Uterus (tissue), 2 donors: ENCODE measurements at regions not wholly inside any gene's neighbourhood (a gene's known extent, or its start where the extent isn't known, plus 50 kb on each side); places are given as distances from the start of the nearest gene placed in this dataset.

ENCODE experiments used
- POLR2A ChIP-seq, 2 donors: fragments of 450-650 bp; IDR thresholded peaks; one replicate each; pipeline ENCODE4 v1.6.1; 2016; ENCODE audit warnings: antibody characterized with exemption in 2 of 2, mild to moderate bottlenecking in 1 of 2, moderate library complexity in 1 of 2
- TF ChIP-seq, protein P1 (sequence below), 4 experiments: fragments of 200-600 bp in 2 of 4; fragments of 450-650 bp in 2 of 4; sonication (generic) in 2 of 4; IDR thresholded peaks; one replicate each; pipeline ENCODE4 v1.5.1; 2016 to 2019; ENCODE audit warnings: antibody characterized with exemption in 4 of 4, mild to moderate bottlenecking in 2 of 4, moderate library complexity in 1 of 4

DNA sequence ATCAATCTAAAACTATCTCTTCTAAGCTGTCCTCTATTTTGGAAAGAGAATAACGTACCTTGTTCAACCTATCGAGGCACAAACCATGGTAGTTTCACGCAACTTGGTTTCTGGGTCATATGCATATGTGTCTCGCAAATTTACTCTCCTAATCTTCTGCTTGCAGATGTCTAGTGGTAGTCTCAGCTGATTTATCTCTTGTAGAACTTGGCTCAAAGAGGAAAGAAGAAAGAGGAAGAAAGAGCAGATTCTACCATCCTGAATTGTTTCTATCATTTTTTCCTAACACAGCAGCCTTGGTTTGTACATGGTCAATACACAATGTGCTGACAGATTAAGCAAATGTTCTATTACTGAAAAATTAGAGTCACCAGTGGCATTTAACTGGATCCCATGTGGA lies 282.3 kb downstream of the SPRY2 start:
- TF ChIP-seq, protein P1, sequence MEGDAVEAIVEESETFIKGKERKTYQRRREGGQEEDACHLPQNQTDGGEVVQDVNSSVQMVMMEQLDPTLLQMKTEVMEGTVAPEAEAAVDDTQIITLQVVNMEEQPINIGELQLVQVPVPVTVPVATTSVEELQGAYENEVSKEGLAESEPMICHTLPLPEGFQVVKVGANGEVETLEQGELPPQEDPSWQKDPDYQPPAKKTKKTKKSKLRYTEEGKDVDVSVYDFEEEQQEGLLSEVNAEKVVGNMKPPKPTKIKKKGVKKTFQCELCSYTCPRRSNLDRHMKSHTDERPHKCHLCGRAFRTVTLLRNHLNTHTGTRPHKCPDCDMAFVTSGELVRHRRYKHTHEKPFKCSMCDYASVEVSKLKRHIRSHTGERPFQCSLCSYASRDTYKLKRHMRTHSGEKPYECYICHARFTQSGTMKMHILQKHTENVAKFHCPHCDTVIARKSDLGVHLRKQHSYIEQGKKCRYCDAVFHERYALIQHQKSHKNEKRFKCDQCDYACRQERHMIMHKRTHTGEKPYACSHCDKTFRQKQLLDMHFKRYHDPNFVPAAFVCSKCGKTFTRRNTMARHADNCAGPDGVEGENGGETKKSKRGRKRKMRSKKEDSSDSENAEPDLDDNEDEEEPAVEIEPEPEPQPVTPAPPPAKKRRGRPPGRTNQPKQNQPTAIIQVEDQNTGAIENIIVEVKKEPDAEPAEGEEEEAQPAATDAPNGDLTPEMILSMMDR (IDR thresholded peaks at IDR 0.05), result no peak
- TF ChIP-seq POLR2A (IDR thresholded peaks at IDR 0.05), result no peak
